ENCODE measurements at regions not wholly inside any gene's neighbourhood (a gene's known extent, or its start where the extent isn't known, plus 50 kb on each side); places are given as distances from the start of the nearest gene placed in this dataset.

- H2AFZ ChIP-seq (ENCODE audit: low read depth) = no peak overlapping the region
- no peaks in the 10 kb centered on the region for H3K79me2 ChIP-seq (ENCODE audit: insufficient read depth)
- H3K27ac ChIP-seq (ENCODE audit: low read depth in 2 of 2, low read length in 1 of 2) = no peak overlapping the region
- POLR2A ChIA-PET = no interaction called here
- H3F3A ChIP-seq (replicated peaks; ENCODE audit: insufficient read depth) = no peaks in the 10 kb centered on the region
- no peak for TF ChIP-seq FOSL2 (IDR thresholded peaks at IDR 0.05; ENCODE audit: borderline replicate concordance, low read depth)
- no peak for TF ChIP-seq PBX3 (IDR thresholded peaks at IDR 0.05)
- TF ChIP-seq RCOR1 (IDR thresholded peaks at IDR 0.05; ENCODE audit: low read length) = no peak
- no peak for TF ChIP-seq ZBTB33 (IDR thresholded peaks at IDR 0.05; ENCODE audit: borderline replicate concordance, low read depth)
- TF ChIP-seq FOXJ3 (CRISPR knock-in tag; IDR thresholded peaks at IDR 0.05) = no peak
- no peak for TF ChIP-seq USF1 (IDR thresholded peaks at IDR 0.05; ENCODE audit: borderline replicate concordance, low read depth)
- TF ChIP-seq SMC3 (IDR thresholded peaks at IDR 0.05; ENCODE audit: low read depth, low read length) = no peak
- no peaks in the 10 kb centered on the region for H3K27me3 ChIP-seq (ENCODE audit: insufficient read depth)
- H3K9me2 ChIP-seq = no peaks in the 10 kb centered on the region
- H3K4me3 ChIP-seq (ENCODE audit: low read depth in 2 of 2, low read length in 1 of 2) = no peak overlapping the region
- H4K20me1 ChIP-seq (ENCODE audit: insufficient read depth) = no peaks in the 10 kb centered on the region
- H3K9ac ChIP-seq = no peak overlapping the region
- no peaks in the 10 kb centered on the region for H3K9me3 ChIP-seq
- no peak for DNase-seq
- no peak overlapping the region for H3K4me2 ChIP-seq
- no peaks in the 10 kb centered on the region for H3K36me3 ChIP-seq (replicated peaks in 1 of 2; ENCODE audit: control insufficient read depth in 1 of 2, insufficient read depth in 2 of 2, low read length in 1 of 2)
- no peaks in the 10 kb centered on the region for H3K4me1 ChIP-seq (ENCODE audit: control insufficient read depth in 1 of 2, insufficient read depth in 2 of 2, low read depth in 1 of 2, low read length in 1 of 2)
- CTCF ChIA-PET = no interaction called here
Observed at GRCh38 chr1:221530791-221531190, 211.1 kb downstream of the DUSP10 start.

- H3K9ac ChIP-seq = no peak overlapping the region
- POLR2A ChIA-PET = no interaction called here
- DNase-seq = no peak
- H3K4me1 ChIP-seq (ENCODE audit: control insufficient read depth in 1 of 2, insufficient read depth in 2 of 2, low read depth in 1 of 2, low read length in 1 of 2) = no peaks in the 10 kb centered on the region
- H3K27me3 ChIP-seq (ENCODE audit: insufficient read depth) = no peaks in the 10 kb centered on the region
- no peak overlapping the region for H3K4me2 ChIP-seq
- H3K27ac ChIP-seq (ENCODE audit: low read depth in 2 of 2, low read length in 1 of 2) = no peak overlapping the region
- no peaks in the 10 kb centered on the region for H3K9me3 ChIP-seq
- no peaks in the 10 kb centered on the region for H4K20me1 ChIP-seq (ENCODE audit: insufficient read depth)
- H3F3A ChIP-seq (replicated peaks; ENCODE audit: insufficient read depth) = no peaks in the 10 kb centered on the region
- H3K79me2 ChIP-seq (ENCODE audit: insufficient read depth) = no peaks in the 10 kb centered on the region
- WGBS (ENCODE audit: low lambda C conversion rate) = 68% methylated on average over 5 of the region's 5 CpGs
- TF ChIP-seq TAF1 (IDR thresholded peaks at IDR 0.05; ENCODE audit: borderline replicate concordance, low read depth, low read length) = no peak
- TF ChIP-seq SIN3A (IDR thresholded peaks at IDR 0.05; ENCODE audit: borderline replicate concordance, low read depth, low read length) = no peak
- no peak for TF ChIP-seq TCF12 (IDR thresholded peaks at IDR 0.05)
- no peak for TF ChIP-seq SMC3 (IDR thresholded peaks at IDR 0.05; ENCODE audit: low read depth, low read length)
- no peak for TF ChIP-seq GABPA (IDR thresholded peaks at IDR 0.05; ENCODE audit: low read depth)
- no peak for TF ChIP-seq RFX5 (IDR thresholded peaks at IDR 0.05; ENCODE audit: low read length)
- no peak for TF ChIP-seq CHD2 (IDR thresholded peaks at IDR 0.05; ENCODE audit: low read length, partially characterized antibody)
- no peaks in the 10 kb centered on the region for H3K36me3 ChIP-seq (replicated peaks in 1 of 2; ENCODE audit: control insufficient read depth in 1 of 2, insufficient read depth in 2 of 2, low read length in 1 of 2)
- H3K9me2 ChIP-seq = no peaks in the 10 kb centered on the region
- CTCF ChIA-PET = no interaction called here
- no peak overlapping the region for H2AFZ ChIP-seq (ENCODE audit: low read depth)
- no peak overlapping the region for H3K4me3 ChIP-seq (ENCODE audit: low read depth in 2 of 2, low read length in 1 of 2)
Observed at GRCh38 chr1:221532071-221532773, 209.7 kb downstream of the DUSP10 start.
